MV-4-11 (cell line): ENCODE measurements at regions not wholly inside any gene's neighbourhood (a gene's known extent, or its start where the extent isn't known, plus 50 kb on each side); places are given as distances from the start of the nearest gene placed in this dataset.
"Not testable (repeated sequence)": the region's sequence is repeated elsewhere in the genome, so short reads cannot be mapped to it uniquely, and the experiment has no call there.

ENCODE experiments used
- DNase-seq: peaks from one replicate; lab custom pipeline; 2025; lab: John Stamatoyannopoulos, UW

- no peak for DNase-seq
Observed at GRCh38 chr1:55869065-55869464, 653.9 kb upstream of the USP24 start.

DNA sequence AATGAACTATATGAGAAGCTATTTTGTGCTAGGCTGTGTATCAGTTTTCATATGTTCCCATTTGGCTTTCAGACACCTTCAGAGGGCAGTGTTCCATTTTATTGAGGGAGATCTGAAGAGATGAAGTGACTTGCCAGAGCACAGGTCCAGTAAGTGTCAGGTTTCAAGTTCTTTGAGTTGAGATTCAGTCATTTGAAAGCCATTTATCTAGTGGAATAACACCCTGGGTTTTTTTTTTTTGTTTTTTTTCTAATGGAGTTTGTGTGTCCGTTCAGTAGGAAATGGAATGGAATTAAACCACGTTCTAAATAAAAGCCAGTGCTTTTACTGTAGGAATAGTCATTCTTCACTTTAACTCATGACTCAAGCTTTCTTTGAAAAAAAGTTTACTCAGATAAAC, 652.9 kb upstream of the USP24 start:
- DNase-seq, result no peak

GRCh38 chr1:55867304-55867843, 652.2 kb upstream of the USP24 start:
- no peak for DNase-seq

- DNase-seq, result not testable (repeated sequence)
Observed at GRCh38 chr1:55865778-55866177, 650.6 kb upstream of the USP24 start.

DNA sequence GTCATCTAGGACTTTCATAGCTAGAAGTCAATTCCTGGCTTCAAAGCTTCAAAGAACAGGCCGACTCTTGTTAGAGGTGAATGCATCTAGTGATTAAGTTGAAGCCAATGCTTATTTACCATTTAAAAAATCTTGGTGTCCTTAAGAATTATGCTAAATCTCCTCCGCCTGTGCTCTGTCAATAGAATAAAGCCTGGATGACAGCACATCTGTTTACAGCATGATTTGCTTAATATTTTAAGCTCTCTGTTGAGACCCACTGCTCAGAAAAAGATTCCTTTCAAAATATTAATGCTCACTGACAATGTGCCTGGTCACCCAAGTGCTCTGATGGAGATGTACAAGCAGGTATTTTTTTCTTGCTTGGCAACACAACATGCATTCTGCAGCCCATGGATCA, 649.1 kb upstream of the USP24 start:
- no peak for DNase-seq

DNA sequence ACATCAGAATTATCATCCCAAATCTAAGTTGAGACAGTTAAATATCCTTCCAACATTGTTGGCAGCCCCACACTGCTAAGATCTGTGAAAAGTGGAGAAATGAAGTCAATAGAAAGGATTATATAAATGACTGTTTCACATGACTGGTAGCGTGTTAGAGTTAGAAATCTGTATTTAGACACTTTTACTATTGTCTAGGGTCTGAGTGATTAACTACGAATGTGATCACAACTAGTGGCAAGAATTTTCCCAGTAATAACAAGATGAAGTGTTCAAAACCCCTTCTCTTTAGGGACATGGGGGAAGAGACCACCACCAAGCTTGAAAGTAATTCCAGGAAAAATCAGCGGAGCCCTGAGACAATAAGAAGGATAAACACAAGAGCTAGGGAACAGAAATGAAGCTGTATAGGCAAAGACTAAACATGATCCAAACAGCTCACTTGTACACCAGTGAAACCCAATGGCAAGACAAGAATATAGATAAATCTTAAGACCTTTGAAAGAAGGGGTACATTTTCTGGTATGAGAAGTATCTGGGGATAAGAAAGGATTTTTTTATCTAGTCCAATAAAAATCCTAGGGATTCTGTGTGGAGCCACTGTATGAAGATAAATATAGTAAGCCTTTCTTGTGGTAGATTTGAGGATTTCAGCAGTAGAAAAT, 646.6 kb upstream of the USP24 start:
- no peak for DNase-seq

GRCh38 chr1:55860798-55861519, 645.8 kb upstream of the USP24 start:
- DNase-seq, result no peak

- DNase-seq, result no peak
Observed at GRCh38 chr1:55860326-55860725, 645.2 kb upstream of the USP24 start.

DNA sequence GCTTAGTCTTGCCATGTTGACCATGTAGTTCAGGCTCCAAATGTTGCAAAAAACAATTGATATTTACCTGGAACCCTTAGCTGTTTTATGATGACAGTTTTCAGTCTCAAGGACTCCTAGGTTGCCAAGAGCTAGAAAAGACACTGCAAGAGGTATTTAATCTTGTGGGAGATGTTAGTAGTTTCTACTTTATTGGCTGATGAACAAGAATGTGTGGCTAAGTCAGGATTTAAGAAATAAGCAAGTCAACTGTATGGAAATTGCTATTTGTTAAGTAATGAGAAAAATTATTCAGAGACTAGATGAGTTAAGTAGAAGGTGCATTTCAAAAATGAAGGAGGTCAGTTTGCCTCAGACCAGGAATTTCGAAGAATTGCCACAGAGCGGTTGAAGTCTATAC, 639.7 kb upstream of the USP24 start:
- DNase-seq, result no peak

DNA sequence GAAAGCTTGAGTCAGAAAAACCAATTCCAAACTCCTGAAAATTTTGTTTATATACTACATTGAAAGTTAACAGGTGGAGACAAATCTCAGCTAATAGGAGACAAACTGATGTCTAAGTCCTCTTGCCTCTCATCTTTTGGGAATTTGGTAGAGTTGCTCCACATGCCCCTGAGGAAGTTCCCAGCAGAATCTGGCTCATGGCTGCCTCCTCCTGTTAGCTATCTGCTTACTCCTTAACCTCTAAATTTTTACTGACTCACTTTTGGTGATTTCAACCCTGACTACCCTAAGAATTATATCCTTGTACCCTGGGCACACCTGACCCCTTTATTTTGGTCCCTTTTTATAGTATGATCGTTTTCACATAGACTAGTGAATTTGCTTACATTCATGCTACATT, 633.7 kb upstream of the USP24 start:
- DNase-seq, result no peak

- DNase-seq, result no peak
Observed at GRCh38 chr1:55846051-55846450, 630.9 kb upstream of the USP24 start.

- no peak for DNase-seq
Observed at GRCh38 chr1:55844322-55844721, 629.2 kb upstream of the USP24 start.

- DNase-seq, result no peak
Observed at GRCh38 chr1:55839626-55840025, 624.5 kb upstream of the USP24 start.

- no peak for DNase-seq
Observed at GRCh38 chr1:55839221-55839620, 624.1 kb upstream of the USP24 start.

- no peak for DNase-seq
Observed at GRCh38 chr1:55836086-55836485, 620.9 kb upstream of the USP24 start.

DNA sequence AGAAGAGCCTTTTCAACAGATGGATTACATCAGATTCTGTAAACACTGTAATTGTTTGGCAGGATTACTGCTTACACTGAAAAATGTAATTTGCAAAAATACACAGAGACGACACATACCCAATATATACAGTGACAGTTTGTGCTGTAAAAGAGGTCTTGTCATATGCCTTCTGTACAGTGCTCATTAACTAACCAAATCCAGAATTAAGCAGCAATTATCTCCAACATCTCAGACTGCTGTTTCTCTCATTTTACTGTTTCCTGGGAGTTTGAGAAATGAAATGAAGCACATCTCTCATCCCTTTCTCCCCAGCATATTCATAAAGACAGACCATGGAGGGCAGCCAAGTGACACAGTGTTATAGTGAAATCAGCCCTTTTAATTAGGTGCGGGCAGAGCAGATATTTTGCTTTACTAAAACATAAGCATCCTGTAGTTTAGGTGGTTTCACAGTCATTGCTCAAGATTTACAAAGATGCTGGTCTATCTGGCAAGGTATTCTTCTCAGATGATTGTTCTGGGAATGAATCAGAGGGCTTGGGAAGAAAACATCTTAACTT, 618.4 kb upstream of the USP24 start:
- no peak for DNase-seq

DNA sequence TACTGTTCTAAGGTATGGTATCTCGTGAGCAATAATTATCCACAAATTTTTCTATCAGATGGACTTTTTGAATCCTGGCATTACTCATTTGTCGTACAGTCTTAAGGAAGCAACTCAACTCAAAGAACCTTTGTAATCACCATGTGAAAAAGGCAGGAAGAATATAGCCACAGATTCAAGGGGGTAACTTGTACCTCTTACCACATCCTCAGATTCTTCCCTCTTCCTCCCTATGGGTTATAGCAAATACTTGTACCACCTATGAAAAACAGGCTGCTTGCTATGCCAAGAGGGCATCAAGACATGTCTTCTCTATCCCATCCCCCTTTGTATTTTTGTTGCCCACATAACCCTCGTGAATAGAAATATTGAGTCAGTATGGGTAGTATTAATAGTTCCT, 616.6 kb upstream of the USP24 start:
- no peak for DNase-seq

DNA sequence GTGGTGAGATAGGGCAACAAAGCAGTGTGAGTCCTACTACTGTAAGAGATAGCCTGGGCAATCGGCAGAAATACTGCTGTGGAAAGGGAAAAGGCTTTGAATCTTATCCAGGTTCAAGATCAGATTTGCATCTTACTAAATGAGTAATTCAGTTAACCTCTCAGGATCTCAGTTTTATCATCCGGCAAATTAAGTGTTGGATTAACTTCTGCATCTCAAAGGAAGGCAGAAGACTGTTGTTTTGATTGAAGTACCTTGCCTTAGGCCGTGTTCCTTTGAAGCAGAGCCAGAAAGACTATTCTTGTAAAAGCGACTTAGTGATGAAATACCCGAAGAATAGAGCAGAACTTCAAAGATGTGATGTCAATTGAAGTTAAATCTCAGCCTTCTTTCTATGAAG, 612.9 kb upstream of the USP24 start:
- DNase-seq, result no peak

DNA sequence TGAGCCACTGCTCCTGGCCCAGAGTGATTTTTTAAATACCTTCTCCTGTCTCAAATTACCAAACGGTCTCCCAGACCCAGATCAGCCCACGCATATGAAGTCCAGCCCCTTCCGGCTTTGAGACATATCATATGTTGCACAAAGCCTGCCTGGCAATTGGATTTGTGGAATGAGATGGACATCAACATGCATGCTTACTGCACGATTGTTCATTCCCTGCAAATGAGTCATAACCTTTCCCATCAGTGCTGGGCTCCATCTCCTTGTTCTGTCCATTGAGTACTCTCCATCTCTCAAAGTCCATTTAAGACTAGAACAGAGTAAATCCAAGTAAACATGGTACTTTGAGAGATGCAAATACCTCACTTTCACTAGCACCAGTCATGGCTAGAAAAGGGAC, 612.2 kb upstream of the USP24 start:
- no peak for DNase-seq

DNA sequence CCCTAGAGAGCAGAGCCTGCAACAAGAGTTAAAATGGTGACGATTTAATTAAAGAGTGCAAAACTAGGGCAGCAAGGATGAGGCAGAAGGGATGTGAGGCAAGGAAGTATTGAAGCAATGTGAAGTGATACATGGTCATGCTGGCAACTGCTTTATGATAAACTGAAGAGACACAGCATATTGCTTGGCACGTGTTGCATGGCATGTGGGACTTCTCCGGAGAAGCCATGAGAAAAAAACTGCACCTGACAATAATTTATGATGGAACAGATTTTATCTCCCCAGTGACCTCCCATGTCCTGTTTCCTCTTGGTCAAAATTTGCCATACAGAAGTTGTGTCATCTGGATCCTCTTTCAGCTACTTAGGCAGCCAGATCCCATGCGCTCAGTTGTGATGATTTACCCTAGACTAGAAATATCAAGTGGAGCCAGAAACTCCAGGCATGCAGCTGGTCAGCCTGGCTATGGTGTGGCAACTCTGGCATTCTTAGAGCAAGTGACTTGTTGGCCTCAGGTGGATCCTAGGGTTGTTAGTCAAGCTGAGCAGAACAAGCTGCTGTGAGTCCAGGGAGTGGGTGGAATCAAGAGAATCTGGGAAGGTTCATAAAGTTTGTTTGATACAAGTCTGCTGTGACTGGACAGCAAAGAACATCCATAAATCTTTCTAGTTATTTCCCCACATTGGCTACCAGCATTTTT, 611.4 kb upstream of the USP24 start:
- DNase-seq, result no peak

GRCh38 chr1:55825461-55825860, 610.3 kb upstream of the USP24 start:
- no peak for DNase-seq

- DNase-seq, result no peak
Observed at GRCh38 chr1:55824251-55824640, 609.1 kb upstream of the USP24 start.
